HCT116 (cell line): ENCODE measurements at regions not wholly inside any gene's neighbourhood (a gene's known extent, or its start where the extent isn't known, plus 50 kb on each side); places are given as distances from the start of the nearest gene placed in this dataset.

ENCODE experiments used
- CEBPB ChIP-seq: IDR thresholded peaks from 2 replicates; pipeline ENCODE4 v1.6.1; 2012; ENCODE audit warnings: low read depth
- CTCF ChIP-seq, 3 experiments: fragments of 200-600 bp in 1 of 3; sonication (generic) in 1 of 3; IDR thresholded peaks in 2 of 3; conservative IDR thresholded peaks in 1 of 3; 2 replicates each; pipeline ENCODE4 v1.5.1; 2012 to 2017; ENCODE audit warnings: low read depth in 2 of 3, low read length in 2 of 3, antibody characterized with exemption in 1 of 3, borderline replicate concordance in 1 of 3, control low read depth in 1 of 3, mild to moderate bottlenecking in 1 of 3, mixed read lengths in 1 of 3, mixed run types in 1 of 3, moderate library complexity in 1 of 3; ENCODE audit not compliant: insufficient read depth in 1 of 3
- ELF1 ChIP-seq: IDR thresholded peaks from 2 replicates; pipeline ENCODE4 v1.6.1; 2012; ENCODE audit warnings: low read depth, borderline replicate concordance
- EZH2 ChIP-seq: fragments of 200-600 bp; sonication (generic); IDR thresholded peaks from 2 replicates; pipeline ENCODE4 v1.6.1; 2017; ENCODE audit warnings: antibody characterized with exemption, mixed run types
- EZH2phosphoT487 ChIP-seq: fragments of 200-600 bp; IDR thresholded peaks from 2 replicates; pipeline ENCODE4 v1.6.1; 2018; ENCODE audit warnings: antibody characterized with exemption, borderline replicate concordance
- POLR2A ChIP-seq: IDR thresholded peaks from 2 replicates; pipeline ENCODE4 v1.7.0; 2011; ENCODE audit warnings: borderline replicate concordance; ENCODE audit not compliant: insufficient read depth, insufficient read length; ENCODE audit errors: extremely low read depth
- POLR2AphosphoS5 ChIP-seq: IDR thresholded peaks from 2 replicates; pipeline ENCODE4 v1.6.1; 2011; ENCODE audit warnings: mild to moderate bottlenecking, low read depth, low read length, moderate library complexity
- RAD21 ChIP-seq: IDR thresholded peaks from 2 replicates; pipeline ENCODE4 v1.6.1; 2012; ENCODE audit warnings: low read depth, mild to moderate bottlenecking
- REST ChIP-seq: IDR thresholded peaks from 2 replicates; pipeline ENCODE4 v1.6.1; 2012; ENCODE audit warnings: low read depth
- TCF7L2 ChIP-seq: IDR thresholded peaks from 2 replicates; pipeline ENCODE4 v1.7.0; 2011; ENCODE audit warnings: borderline replicate concordance, inconsistent platforms; ENCODE audit not compliant: insufficient read depth, insufficient read length; ENCODE audit errors: extremely low read depth
- ZBTB33 ChIP-seq: IDR thresholded peaks from 2 replicates; pipeline ENCODE4 v1.6.1; 2011; ENCODE audit warnings: mild to moderate bottlenecking, low read length, moderate library complexity; ENCODE audit not compliant: insufficient replicate concordance; ENCODE audit errors: extremely low read depth
- ZFX ChIP-seq: fragments of 450-650 bp; IDR thresholded peaks from 2 replicates; pipeline ENCODE4 v1.6.1; 2017
- ZNF274 ChIP-seq: fragments of 200-500 bp; sonication (Bioruptor generic); IDR thresholded peaks from 2 replicates; pipeline ENCODE4 v1.6.1; 2014; ENCODE audit warnings: mild to moderate bottlenecking, low read depth, low read length, inconsistent platforms
- TF ChIP-seq, protein P1 (sequence below): IDR thresholded peaks from 2 replicates; pipeline ENCODE4 v1.6.1; 2012

DNA sequence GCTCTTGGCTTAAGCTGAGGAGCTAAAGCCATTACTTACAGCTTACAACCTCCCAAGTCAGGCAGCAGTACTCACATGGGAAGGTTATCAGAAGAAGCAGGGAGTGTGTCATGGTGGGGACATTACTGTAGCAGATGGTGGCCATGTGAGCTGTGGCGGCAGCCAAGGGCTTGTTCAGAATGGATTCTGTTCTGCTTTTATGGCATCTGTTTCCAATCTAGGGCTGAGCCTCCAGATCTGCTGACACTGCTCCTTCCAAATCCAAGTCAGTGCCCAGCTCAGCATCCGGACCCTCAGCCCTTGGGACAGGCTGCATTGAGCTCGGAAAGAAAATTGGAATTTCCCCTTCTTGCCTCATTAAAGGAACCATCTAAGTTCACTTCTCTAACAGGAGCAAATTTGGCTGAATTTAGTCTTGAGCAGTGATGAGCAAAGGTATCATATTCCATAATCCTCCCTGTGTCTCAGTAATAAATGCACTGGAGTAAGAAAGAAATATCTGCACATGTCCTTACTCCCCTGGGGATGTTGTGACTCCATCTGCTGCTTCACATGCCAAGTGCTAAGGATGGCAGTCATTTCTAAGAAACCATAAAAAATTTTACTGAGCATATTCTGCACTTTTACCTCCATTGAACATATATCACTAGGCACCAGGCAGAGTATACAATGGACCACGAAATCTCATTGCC lies 73.9 kb downstream of the KCTD12 start:
- no peak for TF ChIP-seq CTCF (IDR thresholded peaks at IDR 0.05 in 2 of 3, conservative IDR thresholded peaks at IDR 0.05 in 1 of 3; ENCODE audit: borderline replicate concordance in 1 of 3, insufficient read depth in 1 of 3, low read depth in 2 of 3, low read length in 2 of 3)
- TF ChIP-seq ZNF274 = no peak
- TF ChIP-seq POLR2A = no peak
- no peak for TF ChIP-seq CEBPB
- no peak for TF ChIP-seq ELF1
- TF ChIP-seq POLR2AphosphoS5 = no peak
- no peak for TF ChIP-seq REST
- TF ChIP-seq ZFX = no peak
- TF ChIP-seq EZH2 = no peak
- TF ChIP-seq, protein P1, sequence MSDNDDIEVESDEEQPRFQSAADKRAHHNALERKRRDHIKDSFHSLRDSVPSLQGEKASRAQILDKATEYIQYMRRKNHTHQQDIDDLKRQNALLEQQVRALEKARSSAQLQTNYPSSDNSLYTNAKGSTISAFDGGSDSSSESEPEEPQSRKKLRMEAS = no peak
- no peak for TF ChIP-seq TCF7L2
- no peak for TF ChIP-seq ZBTB33
- no peak for TF ChIP-seq EZH2phosphoT487
- no peak for TF ChIP-seq RAD21
